ENCODE measurements at regions not wholly inside any gene's neighbourhood (a gene's known extent, or its start where the extent isn't known, plus 50 kb on each side); places are given as distances from the start of the nearest gene placed in this dataset.

DNA sequence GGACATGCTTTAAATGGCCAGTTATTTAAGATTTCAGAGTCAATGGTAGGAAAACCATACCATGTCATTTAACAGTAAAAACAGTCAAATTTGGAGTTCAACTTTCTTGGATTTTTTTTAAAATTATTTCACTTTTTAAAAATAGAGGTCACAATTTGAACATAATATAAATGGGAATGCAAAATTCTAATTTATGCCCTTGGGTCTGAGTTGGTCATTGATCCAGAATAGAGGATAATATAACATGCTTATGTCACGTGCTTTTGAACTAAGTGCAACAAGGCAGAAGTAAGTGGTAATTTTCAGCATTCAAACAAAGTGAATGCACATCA lies 113.1 kb upstream of the SLC35F3 start:
- TF ChIP-seq, protein P1, sequence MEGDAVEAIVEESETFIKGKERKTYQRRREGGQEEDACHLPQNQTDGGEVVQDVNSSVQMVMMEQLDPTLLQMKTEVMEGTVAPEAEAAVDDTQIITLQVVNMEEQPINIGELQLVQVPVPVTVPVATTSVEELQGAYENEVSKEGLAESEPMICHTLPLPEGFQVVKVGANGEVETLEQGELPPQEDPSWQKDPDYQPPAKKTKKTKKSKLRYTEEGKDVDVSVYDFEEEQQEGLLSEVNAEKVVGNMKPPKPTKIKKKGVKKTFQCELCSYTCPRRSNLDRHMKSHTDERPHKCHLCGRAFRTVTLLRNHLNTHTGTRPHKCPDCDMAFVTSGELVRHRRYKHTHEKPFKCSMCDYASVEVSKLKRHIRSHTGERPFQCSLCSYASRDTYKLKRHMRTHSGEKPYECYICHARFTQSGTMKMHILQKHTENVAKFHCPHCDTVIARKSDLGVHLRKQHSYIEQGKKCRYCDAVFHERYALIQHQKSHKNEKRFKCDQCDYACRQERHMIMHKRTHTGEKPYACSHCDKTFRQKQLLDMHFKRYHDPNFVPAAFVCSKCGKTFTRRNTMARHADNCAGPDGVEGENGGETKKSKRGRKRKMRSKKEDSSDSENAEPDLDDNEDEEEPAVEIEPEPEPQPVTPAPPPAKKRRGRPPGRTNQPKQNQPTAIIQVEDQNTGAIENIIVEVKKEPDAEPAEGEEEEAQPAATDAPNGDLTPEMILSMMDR (IDR thresholded peaks at IDR 0.05), result no peak
- TF ChIP-seq EP300 (IDR thresholded peaks at IDR 0.05; ENCODE audit: low read depth) (no peak), POLR2A (IDR thresholded peaks at IDR 0.05) (no peak)

Data from transverse colon (tissue), 3 donors.